Left lobe of liver (tissue), 2 donors: ENCODE measurements at regions not wholly inside any gene's neighbourhood (a gene's known extent, or its start where the extent isn't known, plus 50 kb on each side); places are given as distances from the start of the nearest gene placed in this dataset.
"Not testable (repeated sequence)": the region's sequence is repeated elsewhere in the genome, so short reads cannot be mapped to it uniquely, and the experiment has no call there.

Experiments used
- ATAC-seq: fragments of 200-7000 bp; cut with Tn5 transposase; one replicate; pipeline ENCODE4 v1.9.1; 2020; ENCODE audit warnings: mild to moderate bottlenecking, moderate library complexity
- DNase-seq: peaks from one replicate; pipeline ENCODE4 v3.0.0-alpha.2; 2020; ENCODE audit warnings: low spot score
- donor health status: DM: no; HTN: no; CAD: no; lungs with moderate emphysema.
- donor health status: DM: no; HTN: yes; CAD: no.

GRCh38 chr13:24992946-24993345, 103.0 kb upstream of the PABPC3 start:
- DNase-seq, ATAC-seq: not testable (repeated sequence)

- ATAC-seq, result peak; percentile 99
- DNase-seq, result no peak
Measured at GRCh38 chr13:24995225-24995804, 100.6 kb upstream of the PABPC3 start.

- no peak for DNase-seq
- ATAC-seq, result peak; percentile 58
Measured at GRCh38 chr13:24997367-24997967, 98.5 kb upstream of the PABPC3 start.

- ATAC-seq, result no peak
- no peak for DNase-seq
Measured at GRCh38 chr13:24998433-24998832, 97.5 kb upstream of the PABPC3 start.

- no peak for ATAC-seq
- no peak for DNase-seq
Measured at GRCh38 chr13:25001476-25002206, 94.3 kb upstream of the PABPC3 start.

GRCh38 chr13:25002311-25002710, 93.6 kb upstream of the PABPC3 start:
- ATAC-seq, DNase-seq: not testable (repeated sequence)

GRCh38 chr13:25004489-25004888, 91.4 kb upstream of the PABPC3 start:
- ATAC-seq, DNase-seq: not testable (repeated sequence)

GRCh38 chr13:25005050-25005497, 90.9 kb upstream of the PABPC3 start:
- DNase-seq, result not testable (repeated sequence)
- peak; percentile 96 for ATAC-seq

GRCh38 chr13:25007389-25007788, 88.5 kb upstream of the PABPC3 start:
- DNase-seq, ATAC-seq: not testable (repeated sequence)

GRCh38 chr13:25014398-25014973, 81.5 kb upstream of the PABPC3 start:
- not testable (repeated sequence) for ATAC-seq, DNase-seq

- ATAC-seq, DNase-seq: not testable (repeated sequence)
Measured at GRCh38 chr13:25017176-25017575, 78.8 kb upstream of the PABPC3 start.

GRCh38 chr13:25017808-25018728, 77.9 kb upstream of the PABPC3 start:
- ATAC-seq, DNase-seq: not testable (repeated sequence)

- DNase-seq, result no peak
Measured at GRCh38 chr13:25018729-25019115, 77.2 kb upstream of the PABPC3 start.

GRCh38 chr13:25019741-25020140, 76.2 kb upstream of the PABPC3 start:
- DNase-seq, ATAC-seq: not testable (repeated sequence)

More at GRCh38 chr13:25018729-25019115, 77.2 kb upstream of the PABPC3 start:
- no peak for ATAC-seq

GRCh38 chr13:25024175-25024574, 71.8 kb upstream of the PABPC3 start:
- no peak for ATAC-seq
- DNase-seq, result no peak

GRCh38 chr13:25032160-25032559, 63.8 kb upstream of the PABPC3 start:
- ATAC-seq, result no peak
- no peak for DNase-seq

- DNase-seq (no peak), ATAC-seq (no peak)
Measured at GRCh38 chr13:25034173-25034572, 61.8 kb upstream of the PABPC3 start.

GRCh38 chr13:25037057-25037813, 58.7 kb upstream of the PABPC3 start:
- ATAC-seq (peak; percentile 94), DNase-seq (no peak)

GRCh38 chr13:25042151-25042865, 53.6 kb upstream of the PABPC3 start:
- ATAC-seq (no peak), DNase-seq (no peak)
